MCF 10A (cell line): ENCODE measurements at regions not wholly inside any gene's neighbourhood (a gene's known extent, or its start where the extent isn't known, plus 50 kb on each side); places are given as distances from the start of the nearest gene placed in this dataset.

ENCODE experiments used
- BruUV-seq: library from RNA; stranded (reverse); fragments of 400-500 nt; replicated peaks from 2 replicates; lab custom pipeline; 2021; lab: Mats Ljungman, UMichigan
- CTCF ChIA-PET: fragments of 300-600 bp; sonication (Branson Sonifier 250); formaldehyde crosslinking; extraction: SDS; loops from one replicate; lab custom pipeline; 2021; ENCODE audit warnings: antibody characterized with exemption, inconsistent platforms; lab: Yijun Ruan, JAX
- POLR2A ChIA-PET: fragments of 300-600, 350-650 bp; sonication (Branson Sonifier 250); formaldehyde crosslinking; extraction: SDS; loops from one replicate; lab custom pipeline; 2020; ENCODE audit warnings: antibody characterized with exemption, inconsistent platforms; lab: Yijun Ruan, JAX
- DNase-seq: peaks from one replicate; pipeline ENCODE4 v3.0.0-alpha.2; 2018; ENCODE audit not compliant: unreplicated experiment
- H3K27ac Mint-ChIP-seq: one replicate; pipeline ENCODE4 v1.8.0; 2022; ENCODE audit warnings: mild to moderate bottlenecking, low read depth, mixed read lengths; ENCODE audit not compliant: unreplicated experiment
- H3K27me3 Mint-ChIP-seq: one replicate; pipeline ENCODE4 v1.8.0; 2022; ENCODE audit warnings: mixed read lengths; ENCODE audit not compliant: insufficient read depth, unreplicated experiment
- H3K36me3 Mint-ChIP-seq: one replicate; pipeline ENCODE4 v1.8.0; 2022; ENCODE audit warnings: mild to moderate bottlenecking, moderate library complexity, mixed read lengths; ENCODE audit not compliant: insufficient read depth, unreplicated experiment
- H3K4me1 Mint-ChIP-seq: one replicate; pipeline ENCODE4 v1.8.0; 2022; ENCODE audit warnings: mixed read lengths; ENCODE audit not compliant: insufficient read depth, unreplicated experiment
- H3K4me3 Mint-ChIP-seq: one replicate; pipeline ENCODE4 v1.8.0; 2022; ENCODE audit warnings: mild to moderate bottlenecking, moderate library complexity, mixed read lengths; ENCODE audit not compliant: unreplicated experiment
- H3K9me3 Mint-ChIP-seq: one replicate; pipeline ENCODE4 v1.8.0; 2022; ENCODE audit warnings: mixed read lengths; ENCODE audit not compliant: unreplicated experiment
- intact Hi-C: fragments of 100-400 bp; cut with micrococcal nuclease; formaldehyde crosslinking; loops from 2 replicates; pipeline ENCODE4 v1.14.1; 2022
- TF ChIP-seq, protein P1 (sequence below): fragments of 200-600 bp; IDR thresholded peaks from one replicate; pipeline ENCODE4 v1.8.0; 2022; ENCODE audit warnings: antibody characterized with exemption, mild to moderate bottlenecking; ENCODE audit not compliant: unreplicated experiment

DNA sequence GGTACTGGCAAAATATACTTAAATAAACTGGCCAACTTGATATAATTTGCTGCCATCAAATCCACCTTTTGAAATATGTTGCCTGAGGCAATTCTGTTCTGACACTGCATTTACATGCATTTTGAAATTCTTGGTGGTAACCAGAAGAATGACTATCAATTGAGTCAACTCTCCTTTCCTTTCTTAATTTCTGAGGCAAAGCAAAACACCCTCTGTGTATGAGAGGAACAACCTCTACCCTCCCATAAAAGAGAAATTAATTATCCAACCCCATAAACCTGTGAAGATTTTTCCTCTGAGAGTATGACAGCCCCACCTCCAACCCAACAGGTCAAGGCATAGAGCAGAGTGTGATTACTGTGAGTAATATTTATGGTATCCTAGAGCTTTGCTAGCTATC, 286.8 kb downstream of the NR2F1-AS1 start:
- TF ChIP-seq, protein P1, sequence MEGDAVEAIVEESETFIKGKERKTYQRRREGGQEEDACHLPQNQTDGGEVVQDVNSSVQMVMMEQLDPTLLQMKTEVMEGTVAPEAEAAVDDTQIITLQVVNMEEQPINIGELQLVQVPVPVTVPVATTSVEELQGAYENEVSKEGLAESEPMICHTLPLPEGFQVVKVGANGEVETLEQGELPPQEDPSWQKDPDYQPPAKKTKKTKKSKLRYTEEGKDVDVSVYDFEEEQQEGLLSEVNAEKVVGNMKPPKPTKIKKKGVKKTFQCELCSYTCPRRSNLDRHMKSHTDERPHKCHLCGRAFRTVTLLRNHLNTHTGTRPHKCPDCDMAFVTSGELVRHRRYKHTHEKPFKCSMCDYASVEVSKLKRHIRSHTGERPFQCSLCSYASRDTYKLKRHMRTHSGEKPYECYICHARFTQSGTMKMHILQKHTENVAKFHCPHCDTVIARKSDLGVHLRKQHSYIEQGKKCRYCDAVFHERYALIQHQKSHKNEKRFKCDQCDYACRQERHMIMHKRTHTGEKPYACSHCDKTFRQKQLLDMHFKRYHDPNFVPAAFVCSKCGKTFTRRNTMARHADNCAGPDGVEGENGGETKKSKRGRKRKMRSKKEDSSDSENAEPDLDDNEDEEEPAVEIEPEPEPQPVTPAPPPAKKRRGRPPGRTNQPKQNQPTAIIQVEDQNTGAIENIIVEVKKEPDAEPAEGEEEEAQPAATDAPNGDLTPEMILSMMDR = no peak
- Mint-ChIP-seq H3K36me3 (peaks cover 6% of the 10 kb centered on the region), H3K4me3 (peak overlapping the region; percentile 33), H3K4me1 (peaks cover 22% of the 10 kb centered on the region), H3K9me3 (no peaks in the 10 kb centered on the region), H3K27me3 (no peaks in the 10 kb centered on the region), H3K27ac (peak overlapping the region; percentile 65)
- BruUV-seq = no TSS peak
- POLR2A ChIA-PET = interaction anchor here (0.6 to 2.0 kb wide), 3 partner anchors 11 to 66 kb away, joined by 3 to 9 read pairs (median 4); no protein-coding TSS in a partner anchor
- CTCF ChIA-PET = interaction anchor here (0.6 to 1.0 kb wide), 2 partner anchors 11 to 259 kb away, joined by 3 read pairs; no protein-coding TSS in a partner anchor
- DNase-seq = peak; percentile 82
- intact Hi-C loops = loop anchor here (10.0 kb wide), 1 partner anchor 109 kb away; no protein-coding TSS in a partner anchor

DNA sequence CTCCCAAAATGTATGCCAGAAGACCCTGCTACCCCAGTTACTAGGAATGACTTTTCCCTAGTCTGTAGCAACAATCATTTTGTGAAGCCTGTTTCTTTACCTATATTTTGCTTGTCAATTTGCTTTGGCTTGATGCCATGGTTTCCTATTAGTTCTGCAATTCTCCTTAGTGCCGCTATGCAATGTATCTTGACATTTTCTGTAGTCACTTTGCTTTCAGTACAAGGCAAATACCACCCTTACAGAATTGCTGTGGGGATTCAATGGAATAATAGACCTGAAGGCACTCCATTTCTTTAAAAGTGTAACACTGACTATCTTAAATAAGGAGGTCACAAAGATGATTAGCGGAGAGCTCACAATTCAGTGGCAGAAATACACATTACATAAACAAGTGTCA, 291.1 kb downstream of the NR2F1-AS1 start:
- ChIA-PET POLR2A (no interaction called here), CTCF (no interaction called here)
- BruUV-seq = no TSS peak
- Mint-ChIP-seq H3K9me3 (peaks cover 12% of the 10 kb centered on the region), H3K4me3 (no peak overlapping the region), H3K27me3 (no peaks in the 10 kb centered on the region), H3K4me1 (peaks cover 10% of the 10 kb centered on the region), H3K27ac (no peak overlapping the region), H3K36me3 (peaks cover 6% of the 10 kb centered on the region)
- TF ChIP-seq, protein P1 = no peak
- intact Hi-C loops = loop anchor here (10.0 kb wide), 1 partner anchor 105 kb away; no protein-coding TSS in a partner anchor
- DNase-seq = no peak

DNA sequence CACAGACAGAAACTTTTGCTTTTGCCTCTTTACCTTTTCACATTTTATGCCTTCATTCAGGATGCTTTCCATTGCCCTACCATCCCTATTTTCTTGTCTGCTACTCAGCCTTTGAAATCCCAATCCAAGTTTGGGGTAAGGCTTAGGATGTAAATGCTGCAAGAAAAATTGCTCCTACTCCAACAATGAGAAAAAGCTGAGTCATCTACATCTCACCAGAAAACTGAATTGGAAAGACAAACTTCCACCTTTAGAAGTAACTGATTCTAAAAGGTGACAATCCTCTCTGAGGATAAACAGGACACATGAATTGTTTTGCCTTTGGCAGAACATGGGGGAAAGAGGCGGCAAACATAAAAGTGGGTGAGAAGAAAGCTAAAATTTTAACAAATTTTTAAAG, 295.6 kb downstream of the NR2F1-AS1 start:
- BruUV-seq = no TSS peak
- TF ChIP-seq, protein P1 = no peak
- Mint-ChIP-seq H3K4me3 (no peak overlapping the region), H3K9me3 (peaks cover 12% of the 10 kb centered on the region), H3K4me1 (no peaks in the 10 kb centered on the region), H3K36me3 (no peaks in the 10 kb centered on the region), H3K27me3 (no peaks in the 10 kb centered on the region), H3K27ac (no peak overlapping the region)
- intact Hi-C loops = no loop called here
- CTCF ChIA-PET = no interaction called here
- POLR2A ChIA-PET = no interaction called here
- no peak for DNase-seq

DNA sequence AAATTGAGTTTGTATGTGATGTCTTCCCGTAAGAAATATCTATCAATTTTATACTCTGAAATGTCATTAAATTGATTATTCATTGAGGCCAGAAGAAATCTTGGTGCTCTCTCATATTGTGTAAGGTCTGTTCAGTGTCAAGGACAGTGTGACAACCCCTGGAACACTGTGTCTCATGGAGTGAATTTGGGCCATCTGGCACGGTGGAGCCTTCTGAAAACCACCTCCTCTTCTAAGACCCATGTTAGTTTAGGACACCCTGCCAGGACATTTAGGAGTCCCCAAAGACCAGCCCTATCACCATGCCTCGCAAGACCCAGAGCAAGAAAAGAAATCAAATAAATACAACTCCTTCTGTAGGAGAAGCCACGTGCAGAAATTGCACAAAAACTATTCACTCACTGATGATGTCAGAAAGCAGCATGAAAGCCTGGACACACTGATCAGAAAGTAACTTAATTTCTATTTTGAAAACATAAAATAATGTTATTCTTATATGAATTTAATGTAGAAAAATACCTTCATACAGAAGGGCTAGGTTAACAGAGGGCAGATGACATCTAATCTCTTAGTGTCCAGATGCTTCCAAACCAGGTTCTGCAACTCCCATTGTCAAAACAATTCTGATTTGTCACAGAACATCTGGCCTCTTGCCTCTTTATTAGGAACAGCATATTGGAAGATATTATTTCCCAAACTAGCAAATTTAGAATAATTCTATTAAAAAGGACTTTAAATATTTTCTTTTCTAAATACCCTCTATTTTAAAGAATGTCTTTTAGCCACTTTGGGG, 298.8 kb downstream of the NR2F1-AS1 start:
- no peaks in the 10 kb centered on the region for H3K4me1 Mint-ChIP-seq
- peaks cover 7% of the 10 kb centered on the region for H3K9me3 Mint-ChIP-seq
- TF ChIP-seq, protein P1 = no peak
- DNase-seq = no peak
- no peaks in the 10 kb centered on the region for H3K36me3 Mint-ChIP-seq
- ChIA-PET POLR2A (no interaction called here), CTCF (no interaction called here)
- no peak overlapping the region for H3K4me3 Mint-ChIP-seq
- no TSS peak for BruUV-seq
- no peak overlapping the region for H3K27ac Mint-ChIP-seq
- no peaks in the 10 kb centered on the region for H3K27me3 Mint-ChIP-seq
- intact Hi-C loops = no loop called here
